Body of pancreas (tissue), 4 donors: ENCODE measurements at regions not wholly inside any gene's neighbourhood (a gene's known extent, or its start where the extent isn't known, plus 50 kb on each side); places are given as distances from the start of the nearest gene placed in this dataset.

ENCODE experiments used
- ATAC-seq: fragments of 150-250 bp; one replicate; pipeline ENCODE4 v1.9.1; 2016
- DNase-seq, 4 donors: peaks; one replicate each; pipeline ENCODE4 v3.0.0-alpha.2; 2019
- H3K27ac ChIP-seq, 4 donors: fragments of 200-600 bp; sonication (generic); 1 replicate in 3 of 4; 2 replicates in 1 of 4; pipeline versions ENCODE4 v1.5.1 to v1.6.1; 2016 to 2019; ENCODE audit warnings: mild to moderate bottlenecking in 1 of 4, mixed read lengths in 1 of 4, moderate library complexity in 1 of 4
- H3K27me3 ChIP-seq, 2 donors: fragments of 200-600 bp; sonication (generic); one replicate each; pipeline ENCODE4 v1.6.0; 2016; ENCODE audit warnings: mild to moderate bottlenecking in 1 of 2
- H3K36me3 ChIP-seq, 2 donors: fragments of 200-600 bp; sonication (generic); replicated peaks in 1 of 2; 2 replicates each; pipeline ENCODE4 v1.5.1; 2016; ENCODE audit warnings: low read depth in 2 of 2; ENCODE audit not compliant: insufficient read depth in 1 of 2
- H3K4me1 ChIP-seq: fragments of 200-600 bp; sonication (generic); one replicate; pipeline ENCODE4 v1.6.0; 2016
- H3K4me3 ChIP-seq, 2 donors: fragments of 200-600 bp; sonication (generic); 1 replicate in 1 of 2; 2 replicates in 1 of 2; pipeline ENCODE4 v1.5.1; 2016 to 2019
- H3K9me3 ChIP-seq, 3 donors: fragments of 200-600 bp; sonication (generic); 1 replicate in 2 of 3; 2 replicates in 1 of 3; pipeline ENCODE4 v1.5.1; 2016
- CTCF ChIP-seq, 7 experiments: fragments of 450-650 bp in 4 of 7; fragments of 200-600 bp in 3 of 7; sonication (generic) in 3 of 7; IDR thresholded peaks; one replicate each; pipeline ENCODE4 v1.5.1; 2016 to 2019; ENCODE audit warnings: antibody characterized with exemption in 7 of 7
- POLR2A ChIP-seq, 3 donors: fragments of 450-650 bp; IDR thresholded peaks; one replicate each; pipeline ENCODE4 v1.6.1; 2016; ENCODE audit warnings: antibody characterized with exemption in 3 of 3, mild to moderate bottlenecking in 2 of 3
- WGBS, 2 donors: methylation state at CpG; one replicate each; pipeline ENCODE4 v1.1.5; 2017; 5-methylcytosine and 5-hydroxymethylcytosine counted together
- intact Hi-C: fragments of 100-400 bp; cut with DNase I; formaldehyde crosslinking; loops from one replicate; pipeline ENCODE4 v1.15.1; 2023

GRCh38 chr7:113446791-113447190 lies 328.4 kb upstream of the SMIM30 start:
- no peaks in the 10 kb centered on the region for H3K4me1 ChIP-seq
- WGBS, 2 donors, result 92% methylated on average over 2 of the region's 2 CpGs
- intact Hi-C loops, result no loop called here
- no peak for ATAC-seq
- H3K27ac ChIP-seq, result no peak overlapping the region
- H3K36me3 ChIP-seq, result no peaks in the 10 kb centered on the region
- no peaks in the 10 kb centered on the region for H3K9me3 ChIP-seq
- H3K27me3 ChIP-seq, result no peaks in the 10 kb centered on the region
- DNase-seq, result no peak
- TF ChIP-seq CTCF (IDR thresholded peaks at IDR 0.05) (no peak), POLR2A (IDR thresholded peaks at IDR 0.05) (no peak)
- no peak overlapping the region for H3K4me3 ChIP-seq

GRCh38 chr7:113446391-113446790 lies 328.0 kb upstream of the SMIM30 start:
- TF ChIP-seq POLR2A (IDR thresholded peaks at IDR 0.05), result no peak
- no peak for TF ChIP-seq CTCF (IDR thresholded peaks at IDR 0.05)
- Histone ChIP-seq H3K27me3 (no peaks in the 10 kb centered on the region), H3K4me3 (no peak overlapping the region), H3K27ac (no peak overlapping the region), H3K4me1 (no peaks in the 10 kb centered on the region), H3K9me3 (no peaks in the 10 kb centered on the region), H3K36me3 (no peaks in the 10 kb centered on the region)
- no peak for ATAC-seq
- DNase-seq, result no peak
- intact Hi-C loops, result no loop called here

- intact Hi-C loops, result no loop called here
- Histone ChIP-seq H3K4me1 (no peaks in the 10 kb centered on the region), H3K36me3 (no peaks in the 10 kb centered on the region), H3K27ac (no peak overlapping the region), H3K9me3 (no peaks in the 10 kb centered on the region), H3K4me3 (no peak overlapping the region), H3K27me3 (no peaks in the 10 kb centered on the region)
- ATAC-seq (no peak), DNase-seq (no peak)
- no peak for TF ChIP-seq CTCF (IDR thresholded peaks at IDR 0.05)
- no peak for TF ChIP-seq POLR2A (IDR thresholded peaks at IDR 0.05)
Measured at GRCh38 chr7:113444261-113444660, 325.9 kb upstream of the SMIM30 start.

- WGBS, 2 donors, result 83 to 85% methylated on average over 2 of the region's 2 CpGs
- no peak for TF ChIP-seq POLR2A (IDR thresholded peaks at IDR 0.05)
- TF ChIP-seq CTCF (IDR thresholded peaks at IDR 0.05), result no peak
Measured at GRCh38 chr7:113440173-113440572, 321.8 kb upstream of the SMIM30 start.

GRCh38 chr7:113431406-113431805 lies 313.1 kb upstream of the SMIM30 start:
- H3K27ac ChIP-seq, result no peak overlapping the region
- H3K4me1 ChIP-seq, result no peaks in the 10 kb centered on the region
- no peak for TF ChIP-seq CTCF (IDR thresholded peaks at IDR 0.05)
- no peak for TF ChIP-seq POLR2A (IDR thresholded peaks at IDR 0.05)
- ATAC-seq, result no peak
- WGBS, 2 donors, result 80 to 89% methylated on average over 4 of the region's 4 CpGs
- H3K36me3 ChIP-seq, result no peaks in the 10 kb centered on the region
- DNase-seq, result no peak
- no peak overlapping the region for H3K4me3 ChIP-seq
- no peaks in the 10 kb centered on the region for H3K27me3 ChIP-seq
- intact Hi-C loops, result no loop called here
- no peaks in the 10 kb centered on the region for H3K9me3 ChIP-seq

More at GRCh38 chr7:113440173-113440572, 321.8 kb upstream of the SMIM30 start:
- ATAC-seq, result no peak
- H3K27me3 ChIP-seq, result no peaks in the 10 kb centered on the region
- H3K36me3 ChIP-seq, result no peaks in the 10 kb centered on the region
- intact Hi-C loops, result no loop called here
- H3K27ac ChIP-seq, result no peak overlapping the region
- no peak for DNase-seq
- H3K4me1 ChIP-seq, result no peaks in the 10 kb centered on the region
- H3K4me3 ChIP-seq, result no peak overlapping the region
- no peaks in the 10 kb centered on the region for H3K9me3 ChIP-seq
